Activated CD4-positive, alpha-beta T cell treated with anti-CD3 and anti-CD28 coated beads, Interleukin-2, amount 50 U/mL, for 48 hours (primary cell): ENCODE measurements at regions not wholly inside any gene's neighbourhood (a gene's known extent, or its start where the extent isn't known, plus 50 kb on each side); places are given as distances from the start of the nearest gene placed in this dataset.

Source experiments
- DNase-seq, 2 experiments: peaks; one replicate each; pipeline ENCODE4 v3.0.0-alpha.2; 2020

GRCh38 chr11:10387206-10388083 is 67.6 kb upstream of the AMPD3 start:
- no peak for DNase-seq

DNA sequence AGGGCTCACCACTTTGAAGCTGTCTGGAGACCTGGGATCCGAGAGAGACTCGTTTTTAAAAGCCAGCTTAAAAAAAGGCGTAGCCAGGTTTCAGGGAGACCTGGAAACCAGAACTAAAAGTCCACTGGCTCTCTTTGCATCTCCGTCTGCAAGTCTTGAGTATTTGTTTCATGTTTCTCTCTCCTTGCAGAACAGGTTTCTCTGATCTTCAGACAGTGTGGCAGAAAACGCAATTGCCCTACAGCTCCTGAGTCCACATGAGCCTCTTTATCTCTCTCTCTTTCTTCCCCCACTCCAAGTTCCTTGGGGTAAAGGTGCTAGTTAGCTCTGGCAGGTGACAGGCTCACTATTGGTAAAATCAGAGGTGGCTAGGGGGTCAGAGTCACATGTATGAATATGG is 67.0 kb upstream of the AMPD3 start:
- no peak for DNase-seq

GRCh38 chr11:10388574-10388973 is 66.5 kb upstream of the AMPD3 start:
- DNase-seq = no peak

GRCh38 chr11:10390375-10390774 is 64.7 kb upstream of the AMPD3 start:
- no peak for DNase-seq

DNA sequence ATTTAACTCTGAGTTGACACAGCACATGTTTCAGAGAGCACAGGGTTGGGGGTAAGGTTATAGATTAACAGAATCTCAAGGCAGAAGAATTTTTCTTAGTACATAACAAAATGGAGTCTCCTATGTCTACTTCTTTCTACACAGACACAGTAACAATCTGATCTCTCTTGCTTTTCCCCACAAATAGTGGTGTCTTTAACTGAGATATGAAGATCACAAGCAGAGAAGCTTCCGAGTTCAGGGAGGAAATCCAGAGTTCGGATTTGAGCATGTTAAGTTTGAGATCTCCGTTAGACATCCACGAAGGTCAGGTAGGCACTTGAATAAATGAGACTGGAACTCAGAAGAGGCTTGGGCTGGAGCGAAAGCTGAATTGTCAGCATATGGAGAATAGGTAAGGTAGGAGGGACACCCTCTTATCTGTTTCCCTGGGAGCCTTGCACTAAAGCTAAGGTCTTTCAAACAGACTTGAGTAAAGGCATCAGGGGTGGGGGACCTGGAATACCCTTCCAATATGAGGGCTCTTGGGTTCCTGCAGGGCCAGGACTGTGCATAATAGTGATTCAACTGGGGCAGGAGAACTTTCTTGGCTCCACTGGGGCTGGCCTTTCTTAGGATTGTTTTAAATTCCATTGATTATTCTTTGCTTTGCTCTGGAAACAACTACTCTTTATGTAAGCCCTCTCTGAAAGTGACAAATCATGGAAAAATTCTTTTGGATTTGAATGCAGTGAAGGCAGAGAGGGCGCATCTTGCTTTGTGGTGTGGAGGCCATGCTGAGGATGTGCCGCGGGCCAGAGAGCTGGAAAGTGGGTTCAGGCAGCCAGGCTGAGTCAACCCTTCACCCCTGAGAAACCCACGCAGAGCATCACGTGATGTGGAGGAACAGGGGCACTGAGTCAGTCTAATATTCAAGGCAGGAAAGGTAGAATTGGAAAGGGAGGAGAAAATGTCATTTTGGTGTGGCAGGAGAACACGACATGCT is 62.7 kb upstream of the AMPD3 start:
- DNase-seq = no peak

GRCh38 chr11:10394229-10395101 is 60.6 kb upstream of the AMPD3 start:
- no peak for DNase-seq

DNA sequence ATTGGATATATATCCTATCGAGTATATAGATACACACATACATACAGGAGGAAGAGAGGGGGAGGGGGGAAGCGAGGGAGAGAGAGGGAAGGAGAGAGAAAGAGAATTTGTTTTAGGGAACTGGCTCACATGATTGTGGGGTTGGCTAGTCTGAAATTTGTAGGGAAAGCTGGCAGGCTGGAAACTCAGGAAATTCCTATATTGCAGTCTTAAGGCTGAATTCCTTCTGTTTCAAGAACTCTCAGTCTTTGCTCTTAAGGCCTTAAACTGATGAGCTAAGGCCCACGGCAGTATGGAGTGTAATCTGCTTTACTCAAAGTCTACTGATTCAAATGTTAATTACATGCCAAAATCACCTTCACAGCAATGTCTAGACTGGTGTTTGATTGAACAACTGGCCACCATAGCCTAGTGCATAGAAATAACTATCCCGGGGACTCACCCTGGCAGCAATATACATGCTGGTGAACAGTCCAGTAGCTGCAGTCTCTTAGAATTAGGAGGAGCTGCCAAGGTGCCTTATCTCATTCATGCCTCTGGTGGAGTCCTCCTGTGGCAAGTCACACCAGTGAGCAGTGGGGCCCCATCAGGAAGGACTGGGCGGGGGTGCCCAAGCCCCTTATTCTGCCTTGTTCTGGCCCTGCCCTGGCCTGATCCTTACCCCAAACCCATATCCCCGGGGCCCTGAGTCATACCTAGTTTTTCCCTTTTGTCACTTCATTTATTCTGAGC is 59.7 kb upstream of the AMPD3 start:
- DNase-seq = no peak

GRCh38 chr11:10396771-10397170 is 58.3 kb upstream of the AMPD3 start:
- no peak for DNase-seq

- DNase-seq = no peak
Measured at GRCh38 chr11:10397226-10397987, 57.7 kb upstream of the AMPD3 start.

DNA sequence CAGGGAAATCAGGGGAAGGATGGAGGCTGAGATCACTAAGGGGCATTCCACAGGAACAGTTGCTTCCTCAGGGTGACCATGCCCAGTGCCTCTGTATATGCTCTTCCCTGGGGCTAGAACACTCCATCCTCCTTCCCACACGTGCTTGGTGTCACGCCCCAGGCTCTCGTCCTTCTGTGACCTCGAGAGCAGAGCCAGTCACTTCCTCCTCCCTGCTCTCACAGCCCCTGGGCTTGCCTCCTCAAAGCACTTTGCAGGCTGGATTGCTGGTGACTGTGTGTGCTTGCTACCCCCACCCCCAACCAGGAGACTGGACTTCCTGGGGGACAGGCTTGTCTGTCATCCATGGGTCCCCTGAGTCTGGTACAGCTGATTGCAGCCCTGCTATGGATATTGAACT is 56.5 kb upstream of the AMPD3 start:
- DNase-seq = no peak

GRCh38 chr11:10400856-10401255 is 54.2 kb upstream of the AMPD3 start:
- no peak for DNase-seq

DNA sequence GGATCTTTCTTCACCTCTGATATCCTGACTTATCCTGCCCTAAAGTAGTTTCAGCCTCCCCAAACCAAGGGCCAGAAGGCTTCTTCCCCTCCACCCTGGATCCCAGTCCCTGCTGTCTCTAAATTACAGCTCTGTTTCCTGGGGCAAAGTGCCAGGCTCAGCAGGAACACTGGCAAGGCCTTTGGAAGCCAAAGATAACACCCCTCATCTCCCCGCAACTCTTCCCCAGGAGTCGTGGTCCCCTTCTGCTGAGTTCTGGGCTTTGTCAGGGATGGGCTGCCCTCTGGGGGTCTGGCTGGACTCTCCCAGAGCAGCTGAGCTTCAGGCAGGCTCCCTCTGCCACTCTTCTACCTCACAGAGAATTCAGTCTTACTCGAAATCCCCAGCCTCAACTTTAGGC is 53.8 kb upstream of the AMPD3 start:
- DNase-seq = no peak

DNA sequence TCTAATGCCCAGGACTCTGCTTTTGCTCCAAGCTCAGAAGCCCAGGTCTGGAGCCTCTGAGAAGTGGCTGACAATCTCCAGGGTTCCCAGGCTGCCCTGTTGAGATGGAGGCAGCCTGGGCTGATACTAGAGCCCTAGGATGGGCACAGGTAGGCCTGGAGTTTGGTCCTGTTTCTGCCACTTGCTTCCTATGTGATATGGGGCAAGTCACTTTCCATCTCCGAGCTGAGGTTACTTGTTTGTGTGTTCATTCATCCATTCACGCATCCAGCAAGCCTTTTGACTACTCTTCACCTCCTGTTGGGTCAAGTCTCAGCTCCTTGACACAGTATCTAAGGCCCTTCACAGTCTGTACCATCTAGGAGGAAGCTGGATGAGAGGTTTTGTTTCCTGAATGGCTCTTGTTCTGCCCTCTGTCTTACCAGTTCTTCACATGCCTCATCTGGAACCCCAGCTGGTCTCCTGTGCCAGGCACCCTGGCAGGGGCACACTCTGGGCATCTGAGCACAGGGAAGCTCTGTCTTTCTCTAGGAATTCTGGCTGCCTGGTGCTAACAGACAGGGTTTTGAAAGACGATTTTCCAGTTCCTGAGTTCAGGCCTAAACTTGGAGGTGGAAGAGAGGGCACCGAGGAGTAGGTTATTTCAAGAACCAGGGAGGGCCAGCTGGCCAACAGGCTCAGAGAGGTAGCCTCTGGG is 53.2 kb upstream of the AMPD3 start:
- no peak for DNase-seq
